Panc1 (cell line): ENCODE measurements at regions not wholly inside any gene's neighbourhood (a gene's known extent, or its start where the extent isn't known, plus 50 kb on each side); places are given as distances from the start of the nearest gene placed in this dataset.

Experiments
- ATAC-seq: fragments of 200-7000 bp; cut with Tn5 transposase; 2 replicates; pipeline ENCODE4 v1.9.1; 2020; ENCODE audit warnings: mild to moderate bottlenecking, moderate library complexity
- BruUV-seq: library from RNA; stranded (reverse); fragments of 400-500 nt; replicated peaks from 2 replicates; lab custom pipeline; 2021; lab: Mats Ljungman, UMichigan
- CTCF ChIA-PET: fragments of 300-600 bp; sonication (Branson Sonifier 250); formaldehyde crosslinking; loops from one replicate; lab custom pipeline; 2022; ENCODE audit warnings: antibody characterized with exemption; lab: Charles Lee
- POLR2A ChIA-PET: fragments of 300-600 bp; sonication (Branson Sonifier 250); formaldehyde crosslinking; loops from one replicate; lab custom pipeline; 2022; ENCODE audit warnings: antibody characterized with exemption; lab: Charles Lee
- DNase-seq: peaks from one replicate; pipeline ENCODE4 v3.0.0-alpha.2; 2010; ENCODE audit warnings: low read depth, low spot score
- H3K27ac ChIP-seq: 2 replicates; pipeline ENCODE4 v1.5.1; 2011; ENCODE audit warnings: mild to moderate bottlenecking, low read length, inconsistent platforms
- H3K27me3 ChIP-seq: fragments of 200-500 bp; sonication (Bioruptor generic); 2 replicates; pipeline ENCODE4 v1.6.0; 2014; ENCODE audit warnings: low read length, inconsistent platforms; ENCODE audit not compliant: control insufficient read depth, insufficient read depth
- H3K36me3 ChIP-seq: fragments of 200-500 bp; sonication (Bioruptor generic); 2 replicates; pipeline ENCODE4 v1.5.1; 2014; ENCODE audit warnings: inconsistent platforms, mild to moderate bottlenecking, low read length, moderate library complexity; ENCODE audit not compliant: control insufficient read depth, insufficient read depth
- H3K4me1 ChIP-seq: 2 replicates; pipeline ENCODE4 v1.5.1; 2011; ENCODE audit warnings: inconsistent platforms, mild to moderate bottlenecking, low read length, moderate library complexity; ENCODE audit not compliant: control insufficient read depth, insufficient read depth
- H3K4me3 ChIP-seq, 2 experiments: 2 replicates each; pipeline ENCODE4 v1.5.1; 2011 to 2012; ENCODE audit warnings: low read depth in 2 of 2, low read length in 2 of 2, mild to moderate bottlenecking in 2 of 2, inconsistent platforms in 1 of 2, moderate library complexity in 1 of 2
- H3K9me3 ChIP-seq: fragments of 200-500 bp; sonication (Bioruptor generic); 2 replicates; pipeline ENCODE4 v1.5.1; 2014; ENCODE audit warnings: low read depth, mild to moderate bottlenecking, inconsistent platforms, low read length, moderate library complexity; ENCODE audit not compliant: control insufficient read depth, insufficient read depth
- CTCF ChIP-seq: fragments of 450-650 bp; IDR thresholded peaks from 2 replicates; pipeline ENCODE4 v1.5.1; 2017; ENCODE audit warnings: mild to moderate bottlenecking
- POLR2AphosphoS5 ChIP-seq: IDR thresholded peaks from 2 replicates; pipeline ENCODE4 v1.6.1; 2012; ENCODE audit warnings: mild to moderate bottlenecking, low read depth, low read length, moderate library complexity
- REST ChIP-seq, 2 experiments: IDR thresholded peaks; 2 replicates each; pipeline ENCODE4 v1.6.1; 2011 to 2012; ENCODE audit warnings: low read depth in 2 of 2, control low read depth in 1 of 2, low read length in 1 of 2, mild to moderate bottlenecking in 1 of 2, moderate library complexity in 1 of 2; ENCODE audit not compliant: insufficient read depth in 1 of 2
- SIN3A ChIP-seq: IDR thresholded peaks from 2 replicates; pipeline ENCODE4 v1.6.1; 2012; ENCODE audit warnings: low read depth, mild to moderate bottlenecking, low read length, moderate library complexity, borderline replicate concordance; ENCODE audit not compliant: insufficient read depth
- TCF7L2 ChIP-seq: IDR thresholded peaks from 2 replicates; pipeline ENCODE4 v1.6.1; 2011; ENCODE audit warnings: mild to moderate bottlenecking, low read depth, low read length, inconsistent platforms
- in situ Hi-C: cut with HindIII; loops from 2 replicates; pipeline ENCODE4 v1.10.0; 2016; ENCODE audit warnings: low sequenced_read_pairs, low pct_unique_long_range_greater_than_20kb
- intact Hi-C: fragments of 100-400 bp; cut with micrococcal nuclease; formaldehyde crosslinking; loops from one replicate; pipeline ENCODE4 v1.10.0; 2022; ENCODE audit not compliant: unreplicated experiment

GRCh38 chr4:43512253-43512652 lies 619.7 kb downstream of the GRXCR1 start:
- ChIA-PET POLR2A (no interaction called here), CTCF (no interaction called here)
- no peak overlapping the region for H3K27ac ChIP-seq
- no peak for ATAC-seq
- no TSS peak for BruUV-seq
- in situ Hi-C loops (no loop called here), intact Hi-C loops (no loop called here)
- no peak for DNase-seq
- H3K27me3 ChIP-seq: no peaks in the 10 kb centered on the region
- H3K9me3 ChIP-seq: no peaks in the 10 kb centered on the region
- H3K4me1 ChIP-seq: no peaks in the 10 kb centered on the region
- H3K36me3 ChIP-seq: no peaks in the 10 kb centered on the region
- TF ChIP-seq POLR2AphosphoS5 (no peak), REST (IDR thresholded peaks at IDR 0.05; ENCODE audit: insufficient read depth in 1 of 2, low read depth in 2 of 2, low read length in 1 of 2) (no peak), CTCF (no peak), TCF7L2 (no peak), SIN3A (no peak)
- H3K4me3 ChIP-seq: no peak overlapping the region

GRCh38 chr4:43525646-43526045 lies 633.1 kb downstream of the GRXCR1 start:
- Histone ChIP-seq H3K27ac (no peak overlapping the region), H3K36me3 (no peaks in the 10 kb centered on the region), H3K4me3 (no peak overlapping the region), H3K4me1 (no peaks in the 10 kb centered on the region), H3K9me3 (no peaks in the 10 kb centered on the region), H3K27me3 (no peaks in the 10 kb centered on the region)
- BruUV-seq: no TSS peak
- DNase-seq (no peak), ATAC-seq (no peak)
- ChIA-PET CTCF (interaction anchor here (0.6 kb wide), 1 partner anchor 796 kb away, joined by 3 read pairs; no protein-coding TSS in a partner anchor), POLR2A (no interaction called here)
- intact Hi-C loops (no loop called here), in situ Hi-C loops (no loop called here)
- TF ChIP-seq POLR2AphosphoS5: no peak
- TF ChIP-seq TCF7L2: no peak
- TF ChIP-seq REST (IDR thresholded peaks at IDR 0.05; ENCODE audit: insufficient read depth in 1 of 2, low read depth in 2 of 2, low read length in 1 of 2): no peak
- no peak for TF ChIP-seq SIN3A
- TF ChIP-seq CTCF: no peak
